Stomach (tissue), 4 donors: ENCODE measurements at regions not wholly inside any gene's neighbourhood (a gene's known extent, or its start where the extent isn't known, plus 50 kb on each side); places are given as distances from the start of the nearest gene placed in this dataset.

Experiments used
- EP300 ChIP-seq: sonication (generic); formaldehyde crosslinking; IDR thresholded peaks from one replicate; pipeline ENCODE4 v1.6.1; 2017; ENCODE audit warnings: antibody characterized with exemption
- TF ChIP-seq, protein P1 (sequence below), 7 experiments: fragments of 450-650 bp in 4 of 7; fragments of 200-600 bp in 3 of 7; sonication (generic) in 3 of 7; IDR thresholded peaks; one replicate each; pipeline ENCODE4 v1.5.1; 2016 to 2019; ENCODE audit warnings: antibody characterized with exemption in 7 of 7, control low read depth in 2 of 7, mild to moderate bottlenecking in 1 of 7

DNA sequence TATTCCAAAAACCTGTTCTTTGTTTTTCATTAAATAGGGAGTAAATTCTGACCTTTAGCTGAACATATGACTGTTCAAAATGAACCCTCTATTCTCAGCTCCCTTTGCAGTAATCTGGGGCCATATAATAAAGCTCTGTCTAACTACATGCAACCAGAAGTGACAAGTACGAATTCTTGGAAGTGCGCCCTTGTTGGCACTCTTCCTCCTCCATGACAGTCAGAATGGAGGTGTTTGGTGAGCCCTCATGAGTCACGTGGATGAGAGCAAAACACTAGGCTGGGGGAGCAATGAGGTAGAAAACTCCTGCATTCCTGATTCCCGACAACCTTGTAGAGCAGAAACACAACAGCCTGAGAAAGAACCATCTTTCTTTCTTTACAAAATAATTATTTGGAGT lies 552.9 kb downstream of the FBXO15 start:
- TF ChIP-seq, protein P1, sequence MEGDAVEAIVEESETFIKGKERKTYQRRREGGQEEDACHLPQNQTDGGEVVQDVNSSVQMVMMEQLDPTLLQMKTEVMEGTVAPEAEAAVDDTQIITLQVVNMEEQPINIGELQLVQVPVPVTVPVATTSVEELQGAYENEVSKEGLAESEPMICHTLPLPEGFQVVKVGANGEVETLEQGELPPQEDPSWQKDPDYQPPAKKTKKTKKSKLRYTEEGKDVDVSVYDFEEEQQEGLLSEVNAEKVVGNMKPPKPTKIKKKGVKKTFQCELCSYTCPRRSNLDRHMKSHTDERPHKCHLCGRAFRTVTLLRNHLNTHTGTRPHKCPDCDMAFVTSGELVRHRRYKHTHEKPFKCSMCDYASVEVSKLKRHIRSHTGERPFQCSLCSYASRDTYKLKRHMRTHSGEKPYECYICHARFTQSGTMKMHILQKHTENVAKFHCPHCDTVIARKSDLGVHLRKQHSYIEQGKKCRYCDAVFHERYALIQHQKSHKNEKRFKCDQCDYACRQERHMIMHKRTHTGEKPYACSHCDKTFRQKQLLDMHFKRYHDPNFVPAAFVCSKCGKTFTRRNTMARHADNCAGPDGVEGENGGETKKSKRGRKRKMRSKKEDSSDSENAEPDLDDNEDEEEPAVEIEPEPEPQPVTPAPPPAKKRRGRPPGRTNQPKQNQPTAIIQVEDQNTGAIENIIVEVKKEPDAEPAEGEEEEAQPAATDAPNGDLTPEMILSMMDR (IDR thresholded peaks at IDR 0.05) = no peak
- TF ChIP-seq EP300 = no peak
